ENCODE measurements at regions not wholly inside any gene's neighbourhood (a gene's known extent, or its start where the extent isn't known, plus 50 kb on each side); places are given as distances from the start of the nearest gene placed in this dataset.

DNA sequence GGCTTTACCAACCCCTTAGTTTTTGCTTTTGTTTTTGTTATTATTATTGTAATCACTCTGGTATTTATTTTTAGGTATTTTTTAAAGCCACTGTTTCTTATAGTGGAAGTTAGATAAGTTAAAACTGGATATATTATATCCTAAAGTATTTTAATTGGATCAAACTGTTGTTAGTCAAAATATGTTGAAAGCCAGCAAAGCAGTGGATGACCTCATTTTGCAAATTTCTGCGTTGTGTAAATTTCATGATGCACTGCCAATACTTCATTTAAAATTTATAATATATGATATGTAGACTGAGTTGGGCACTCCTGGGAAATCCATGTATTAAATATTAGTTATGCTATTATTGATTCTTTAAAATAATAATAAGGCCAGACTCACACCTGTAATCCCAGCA lies 661.7 kb upstream of the NRXN1 start:
- no peak overlapping the region for H3K4me3 ChIP-seq (replicated peaks; ENCODE audit: low read depth, low read length)
- DNase-seq (ENCODE audit: low read depth) = no peak
- TF ChIP-seq, protein P1, sequence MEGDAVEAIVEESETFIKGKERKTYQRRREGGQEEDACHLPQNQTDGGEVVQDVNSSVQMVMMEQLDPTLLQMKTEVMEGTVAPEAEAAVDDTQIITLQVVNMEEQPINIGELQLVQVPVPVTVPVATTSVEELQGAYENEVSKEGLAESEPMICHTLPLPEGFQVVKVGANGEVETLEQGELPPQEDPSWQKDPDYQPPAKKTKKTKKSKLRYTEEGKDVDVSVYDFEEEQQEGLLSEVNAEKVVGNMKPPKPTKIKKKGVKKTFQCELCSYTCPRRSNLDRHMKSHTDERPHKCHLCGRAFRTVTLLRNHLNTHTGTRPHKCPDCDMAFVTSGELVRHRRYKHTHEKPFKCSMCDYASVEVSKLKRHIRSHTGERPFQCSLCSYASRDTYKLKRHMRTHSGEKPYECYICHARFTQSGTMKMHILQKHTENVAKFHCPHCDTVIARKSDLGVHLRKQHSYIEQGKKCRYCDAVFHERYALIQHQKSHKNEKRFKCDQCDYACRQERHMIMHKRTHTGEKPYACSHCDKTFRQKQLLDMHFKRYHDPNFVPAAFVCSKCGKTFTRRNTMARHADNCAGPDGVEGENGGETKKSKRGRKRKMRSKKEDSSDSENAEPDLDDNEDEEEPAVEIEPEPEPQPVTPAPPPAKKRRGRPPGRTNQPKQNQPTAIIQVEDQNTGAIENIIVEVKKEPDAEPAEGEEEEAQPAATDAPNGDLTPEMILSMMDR (IDR thresholded peaks at IDR 0.05; ENCODE audit: low read length, missing control alignments) = no peak

DNA sequence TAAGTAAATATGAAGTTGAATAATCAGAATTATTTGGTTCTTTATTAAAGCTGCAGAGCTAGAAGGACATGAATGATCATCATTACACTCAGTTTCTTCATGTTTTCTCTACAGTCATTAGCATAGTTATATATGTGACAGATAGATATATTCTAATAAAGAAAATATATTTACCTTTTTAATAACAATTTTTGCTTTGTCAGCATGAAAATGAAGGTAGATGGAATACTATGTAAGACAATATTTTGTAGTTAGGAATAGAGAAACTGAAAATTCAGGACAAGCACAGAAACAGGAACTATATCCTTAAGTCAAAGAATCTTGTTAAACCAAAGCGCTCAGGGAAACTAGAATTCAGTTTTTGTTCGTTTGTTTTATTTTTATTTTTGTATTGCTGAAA lies 649.9 kb upstream of the NRXN1 start:
- TF ChIP-seq, protein P1 (IDR thresholded peaks at IDR 0.05; ENCODE audit: low read length, missing control alignments) = no peak
- no peak overlapping the region for H3K4me3 ChIP-seq (replicated peaks; ENCODE audit: low read depth, low read length)
- DNase-seq (ENCODE audit: low read depth) = no peak

DNA sequence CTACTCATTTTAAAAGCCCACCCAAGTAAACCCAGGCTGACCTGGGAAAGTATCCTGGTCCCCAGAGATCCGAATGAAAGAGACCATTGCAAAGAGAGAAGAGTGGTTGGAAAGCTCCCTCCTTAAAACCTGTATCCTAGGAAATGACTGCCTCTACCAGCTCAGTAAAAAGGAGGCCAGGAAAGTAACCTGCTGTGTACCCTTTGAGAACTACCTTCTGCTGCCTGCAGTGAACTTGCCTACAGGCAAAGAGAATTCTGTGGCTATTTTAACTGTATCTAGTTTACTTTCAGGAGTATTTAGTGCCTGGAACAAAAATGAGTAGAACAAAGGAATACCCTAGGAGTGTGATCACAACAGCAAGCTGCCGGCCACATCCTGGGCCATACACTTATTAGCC lies 641.7 kb upstream of the NRXN1 start:
- no peak overlapping the region for H3K4me3 ChIP-seq (replicated peaks; ENCODE audit: low read depth, low read length)
- DNase-seq (ENCODE audit: low read depth) = no peak
- TF ChIP-seq, protein P1 (IDR thresholded peaks at IDR 0.05; ENCODE audit: low read length, missing control alignments) = no peak

DNA sequence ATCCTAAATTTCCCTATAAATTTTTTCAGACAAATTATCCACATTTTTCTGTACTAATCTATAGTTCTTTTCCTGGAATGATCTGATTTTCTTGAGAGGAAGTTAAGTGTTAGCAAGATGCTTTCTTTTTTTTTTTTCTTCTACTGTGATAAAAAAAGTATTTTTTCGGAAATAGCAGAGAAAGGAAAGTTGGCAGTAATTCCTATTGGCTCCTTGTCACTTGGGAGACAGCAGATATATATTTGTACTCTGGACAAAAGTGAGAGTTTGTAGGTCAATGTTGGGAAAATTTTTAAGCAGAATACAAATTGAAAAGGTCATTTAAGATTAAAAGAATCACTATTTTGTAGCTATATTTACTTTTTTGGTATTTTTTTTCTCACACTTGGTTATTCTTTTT lies 635.7 kb upstream of the NRXN1 start:
- TF ChIP-seq, protein P1 (IDR thresholded peaks at IDR 0.05; ENCODE audit: low read length, missing control alignments) = no peak
- peak; percentile 7 for DNase-seq (ENCODE audit: low read depth)

DNA sequence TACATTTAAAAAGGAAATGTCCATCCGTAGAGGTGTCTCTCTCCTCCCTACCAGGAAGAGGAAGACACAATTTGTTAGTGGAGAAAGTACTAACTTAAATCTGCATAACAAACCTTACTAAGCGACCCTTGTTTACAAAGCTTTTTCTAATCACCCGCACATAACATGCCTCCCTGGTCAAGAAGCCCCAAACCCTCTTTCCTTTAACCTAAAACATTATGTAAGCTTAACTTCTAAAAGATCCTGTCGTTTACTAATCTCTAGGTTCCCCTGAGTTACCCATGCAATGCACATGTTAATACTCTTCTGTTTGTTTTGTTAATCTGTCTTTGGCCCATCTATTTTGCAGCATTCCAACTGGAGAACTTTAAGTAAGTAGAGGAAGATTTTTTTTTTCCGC lies 630.3 kb upstream of the NRXN1 start:
- TF ChIP-seq, protein P1 (IDR thresholded peaks at IDR 0.05; ENCODE audit: low read length, missing control alignments) = no peak
- H3K4me3 ChIP-seq (replicated peaks; ENCODE audit: low read depth, low read length) = no peak overlapping the region
- no peak for DNase-seq (ENCODE audit: low read depth)

More for the DNA sequence above, 635.7 kb upstream of the NRXN1 start:
- no peak overlapping the region for H3K4me3 ChIP-seq (replicated peaks; ENCODE audit: low read depth, low read length)

DNA sequence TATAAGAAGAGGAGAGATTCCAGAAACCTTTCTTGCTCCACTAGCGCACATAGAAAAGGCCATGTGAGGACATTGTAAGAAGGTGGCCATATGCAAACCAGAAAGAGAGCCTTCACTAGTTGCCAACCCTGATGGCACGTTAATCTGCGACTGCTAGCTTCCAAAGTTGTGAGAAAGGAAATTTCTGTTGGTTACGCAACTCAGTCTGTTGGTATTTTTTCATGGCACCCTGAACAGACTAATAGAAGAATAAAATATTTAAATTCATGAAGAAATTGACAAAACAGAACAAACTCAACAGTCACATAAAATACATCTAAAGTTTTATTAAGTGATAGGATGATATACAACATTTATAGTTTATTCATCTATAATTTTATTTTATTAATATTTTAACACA lies 625.9 kb upstream of the NRXN1 start:
- TF ChIP-seq, protein P1 (IDR thresholded peaks at IDR 0.05; ENCODE audit: low read length, missing control alignments) = no peak
- no peak for DNase-seq (ENCODE audit: low read depth)
- H3K4me3 ChIP-seq (replicated peaks; ENCODE audit: low read depth, low read length) = no peak overlapping the region

DNA sequence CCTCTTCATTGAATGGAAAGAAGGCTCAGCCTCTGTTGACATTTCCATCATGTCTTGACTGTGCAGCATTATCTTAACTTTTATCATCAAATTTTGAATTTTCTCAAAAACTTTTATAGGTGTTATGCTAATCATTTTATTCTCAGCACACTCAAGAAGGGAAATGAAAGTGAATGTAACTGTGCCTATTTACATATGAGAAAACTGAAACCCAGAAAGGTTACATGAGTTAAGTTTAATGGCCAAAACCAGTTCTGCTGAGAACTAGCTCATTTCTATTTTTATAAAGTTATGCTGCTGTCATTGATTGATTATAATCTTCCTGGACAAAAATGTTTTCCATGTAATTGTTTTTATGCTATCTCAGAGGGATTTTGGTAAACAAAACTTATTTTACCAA lies 618.8 kb upstream of the NRXN1 start:
- DNase-seq (ENCODE audit: low read depth) = no peak
- TF ChIP-seq, protein P1 (IDR thresholded peaks at IDR 0.05; ENCODE audit: low read length, missing control alignments) = no peak
- H3K4me3 ChIP-seq (replicated peaks; ENCODE audit: low read depth, low read length) = no peak overlapping the region
